SH-SY5Y (cell line): ENCODE measurements at regions not wholly inside any gene's neighbourhood (a gene's known extent, or its start where the extent isn't known, plus 50 kb on each side); places are given as distances from the start of the nearest gene placed in this dataset.

ENCODE experiments used
- GATA2 ChIP-seq: IDR thresholded peaks from 2 replicates; pipeline ENCODE4 v1.6.1; 2011; ENCODE audit warnings: mild to moderate bottlenecking, low read depth, low read length
- GATA3 ChIP-seq: IDR thresholded peaks from 2 replicates; pipeline ENCODE4 v1.6.1; 2011; ENCODE audit warnings: low read depth, mild to moderate bottlenecking, low read length, moderate library complexity

- TF ChIP-seq GATA2 (no peak), GATA3 (no peak)
Observed at GRCh38 chr2:15765686-15766302, 174.1 kb downstream of the DDX1 start.

- no peak for TF ChIP-seq GATA2
- no peak for TF ChIP-seq GATA3
Observed at GRCh38 chr2:15766303-15766861, 174.0 kb upstream of the MYCN start.

- TF ChIP-seq GATA2, result no peak
- TF ChIP-seq GATA3, result no peak
Observed at GRCh38 chr2:15766911-15767597, 173.3 kb upstream of the MYCN start.

GRCh38 chr2:15767679-15768078 lies 172.7 kb upstream of the MYCN start:
- no peak for TF ChIP-seq GATA2
- no peak for TF ChIP-seq GATA3

GRCh38 chr2:15768142-15768541 lies 172.2 kb upstream of the MYCN start:
- TF ChIP-seq GATA3, result no peak
- peak; percentile 38; the same call in 1 of the 2 replicates for TF ChIP-seq GATA2

- TF ChIP-seq GATA3 (no peak), GATA2 (no peak)
Observed at GRCh38 chr2:15768615-15769014, 171.7 kb upstream of the MYCN start.

- TF ChIP-seq GATA3 (no peak), GATA2 (no peak)
Observed at GRCh38 chr2:15769235-15769634, 171.1 kb upstream of the MYCN start.

GRCh38 chr2:15769676-15770547 lies 170.4 kb upstream of the MYCN start:
- TF ChIP-seq GATA2 (no peak), GATA3 (no peak)

- no peak for TF ChIP-seq GATA3
- TF ChIP-seq GATA2, result no peak
Observed at GRCh38 chr2:15770606-15771005, 169.7 kb upstream of the MYCN start.

- TF ChIP-seq GATA3 (no peak), GATA2 (no peak)
Observed at GRCh38 chr2:15771124-15771523, 169.2 kb upstream of the MYCN start.

- TF ChIP-seq GATA2, result no peak
- TF ChIP-seq GATA3, result no peak
Observed at GRCh38 chr2:15772086-15772595, 168.2 kb upstream of the MYCN start.

GRCh38 chr2:15772681-15773080 lies 167.7 kb upstream of the MYCN start:
- TF ChIP-seq GATA2 (no peak), GATA3 (no peak)

GRCh38 chr2:15773204-15773603 lies 167.1 kb upstream of the MYCN start:
- TF ChIP-seq GATA3, result no peak

- TF ChIP-seq GATA2 (no peak), GATA3 (no peak)
Observed at GRCh38 chr2:15773846-15774245, 166.5 kb upstream of the MYCN start.
